KOPT-K1 (cell line): ENCODE measurements at regions not wholly inside any gene's neighbourhood (a gene's known extent, or its start where the extent isn't known, plus 50 kb on each side); places are given as distances from the start of the nearest gene placed in this dataset.

ENCODE experiments used
- H3K27ac ChIP-seq: fragments of 200-600 bp; sonication (generic); 2 replicates; pipeline ENCODE4 v1.5.1; 2016; ENCODE audit warnings: antibody characterized with exemption, mild to moderate bottlenecking, low read depth, low read length; ENCODE audit not compliant: poor library complexity, severe bottlenecking
- H3K36me3 ChIP-seq: fragments of 200-600 bp; sonication (generic); 2 replicates; pipeline ENCODE4 v1.5.1; 2017; ENCODE audit warnings: antibody characterized with exemption, mild to moderate bottlenecking, low read length, moderate library complexity; ENCODE audit not compliant: insufficient read depth
- H3K9me3 ChIP-seq: fragments of 200-600 bp; sonication (generic); 2 replicates; pipeline ENCODE4 v1.5.1; 2017; ENCODE audit warnings: antibody characterized with exemption, low read length, mild to moderate bottlenecking; ENCODE audit not compliant: insufficient read depth, poor library complexity, severe bottlenecking

- Histone ChIP-seq H3K27ac (no peak overlapping the region), H3K36me3 (no peaks in the 10 kb centered on the region), H3K9me3 (no peaks in the 10 kb centered on the region)
These were observed 93.2 kb upstream of the NKX1-1 start for GRCh38 chr4:1499465-1499864.

GRCh38 chr4:1497189-1497801, 91.1 kb upstream of the NKX1-1 start:
- no peak overlapping the region for H3K27ac ChIP-seq
- no peaks in the 10 kb centered on the region for H3K36me3 ChIP-seq
- H3K9me3 ChIP-seq = no peaks in the 10 kb centered on the region

GRCh38 chr4:1496116-1496642, 89.9 kb upstream of the NKX1-1 start:
- Histone ChIP-seq H3K36me3 (no peaks in the 10 kb centered on the region), H3K27ac (no peak overlapping the region), H3K9me3 (no peaks in the 10 kb centered on the region)

GRCh38 chr4:1495416-1496115, 89.3 kb upstream of the NKX1-1 start:
- no peaks in the 10 kb centered on the region for H3K36me3 ChIP-seq
- H3K9me3 ChIP-seq = no peaks in the 10 kb centered on the region
- H3K27ac ChIP-seq = no peak overlapping the region

- no peaks in the 10 kb centered on the region for H3K36me3 ChIP-seq
- H3K27ac ChIP-seq = no peak overlapping the region
- no peaks in the 10 kb centered on the region for H3K9me3 ChIP-seq
These were observed 88.4 kb upstream of the NKX1-1 start for GRCh38 chr4:1494416-1495315.

GRCh38 chr4:1493540-1494287, 87.5 kb upstream of the NKX1-1 start:
- Histone ChIP-seq H3K36me3 (no peaks in the 10 kb centered on the region), H3K27ac (no peak overlapping the region), H3K9me3 (no peaks in the 10 kb centered on the region)

- Histone ChIP-seq H3K27ac (no peak overlapping the region), H3K36me3 (no peaks in the 10 kb centered on the region), H3K9me3 (no peaks in the 10 kb centered on the region)
These were observed 86.7 kb upstream of the NKX1-1 start for GRCh38 chr4:1492651-1493539.

- Histone ChIP-seq H3K27ac (no peak overlapping the region), H3K36me3 (no peaks in the 10 kb centered on the region), H3K9me3 (no peaks in the 10 kb centered on the region)
These were observed 85.9 kb upstream of the NKX1-1 start for GRCh38 chr4:1492142-1492457.

- Histone ChIP-seq H3K27ac (no peak overlapping the region), H3K36me3 (no peaks in the 10 kb centered on the region), H3K9me3 (peaks cover under 1% of the 10 kb centered on the region)
These were observed 85.3 kb upstream of the NKX1-1 start for GRCh38 chr4:1491328-1492141.

- Histone ChIP-seq H3K27ac (no peak overlapping the region), H3K9me3 (peaks cover 8% of the 10 kb centered on the region), H3K36me3 (no peaks in the 10 kb centered on the region)
These were observed 84.5 kb upstream of the NKX1-1 start for GRCh38 chr4:1490654-1491327.

- Histone ChIP-seq H3K36me3 (no peaks in the 10 kb centered on the region), H3K9me3 (peaks cover 14% of the 10 kb centered on the region), H3K27ac (no peak overlapping the region)
These were observed 83.9 kb upstream of the NKX1-1 start for GRCh38 chr4:1490011-1490653.

- Histone ChIP-seq H3K36me3 (no peaks in the 10 kb centered on the region), H3K9me3 (peaks cover 19% of the 10 kb centered on the region), H3K27ac (no peak overlapping the region)
These were observed 83.4 kb upstream of the NKX1-1 start for GRCh38 chr4:1489639-1489995.
